ENCODE measurements at regions not wholly inside any gene's neighbourhood (a gene's known extent, or its start where the extent isn't known, plus 50 kb on each side); places are given as distances from the start of the nearest gene placed in this dataset.

- Histone ChIP-seq H2AFZ (ENCODE audit: control insufficient read depth, low read length) (no peak overlapping the region), H3K4me2 (ENCODE audit: control insufficient read depth, extremely low read depth, insufficient read depth, low read depth, low read length) (no peak overlapping the region), H3K9me3 (ENCODE audit: control insufficient read depth, low read depth, low read length) (no peaks in the 10 kb centered on the region), H3K27me3 (ENCODE audit: control insufficient read depth, extremely low read depth, insufficient read depth, low read length) (no peaks in the 10 kb centered on the region), H3K27ac (ENCODE audit: control insufficient read depth, insufficient read depth, low read length) (no peak overlapping the region), H3K9me1 (ENCODE audit: control insufficient read depth, extremely low read depth, insufficient read depth, low read length) (no peaks in the 10 kb centered on the region), H3K4me1 (ENCODE audit: control insufficient read depth, extremely low read depth, insufficient read depth, low read length) (no peaks in the 10 kb centered on the region), H3K4me3 (ENCODE audit: control insufficient read depth in 2 of 3, extremely low read depth in 1 of 3, insufficient read depth in 2 of 3, low read depth in 1 of 3, low read length in 3 of 3) (no peak overlapping the region), H3K79me2 (ENCODE audit: control insufficient read depth, insufficient read depth, low read length) (no peaks in the 10 kb centered on the region), H3K36me3 (ENCODE audit: control insufficient read depth in 2 of 2, extremely low read depth in 1 of 2, insufficient read depth in 2 of 2, low read length in 2 of 2) (no peaks in the 10 kb centered on the region), H3K9ac (ENCODE audit: control insufficient read depth, extremely low read depth, insufficient read depth, low read length) (no peak overlapping the region), H4K20me1 (ENCODE audit: control insufficient read depth, extremely low read depth, insufficient read depth, low read length) (no peaks in the 10 kb centered on the region)
- TF ChIP-seq CTCF (optimal IDR thresholded peaks at IDR 0.05 in 1 of 3, IDR thresholded peaks at IDR 0.05 in 1 of 3, conservative IDR thresholded peaks at IDR 0.05 in 1 of 3; ENCODE audit: extremely low read depth in 1 of 3, insufficient read depth in 2 of 3, low read length in 3 of 3), result no peak
- TF ChIP-seq EZH2 (IDR thresholded peaks at IDR 0.05; ENCODE audit: low read length), result no peak
- no peak for FAIRE-seq
- DNase-seq (ENCODE audit: low read depth, low spot score), result no peak
- dilution Hi-C loops (cut with MboI; ENCODE audit: extremely low pct_ligation_motif_present, low sequenced_read_pairs), result no loop called here
Measured at GRCh38 chr12:83378186-83378727, 691.6 kb downstream of the TMTC2 start.

GRCh38 chr12:83365317-83365716 is 678.6 kb downstream of the TMTC2 start:
- FAIRE-seq (no peak), DNase-seq (ENCODE audit: low read depth, low spot score) (no peak)
- H3K4me3 ChIP-seq (ENCODE audit: control insufficient read depth in 2 of 3, extremely low read depth in 1 of 3, insufficient read depth in 2 of 3, low read depth in 1 of 3, low read length in 3 of 3), result no peak overlapping the region
- H3K27me3 ChIP-seq (ENCODE audit: control insufficient read depth, extremely low read depth, insufficient read depth, low read length), result no peaks in the 10 kb centered on the region
- no peak overlapping the region for H3K27ac ChIP-seq (ENCODE audit: control insufficient read depth, insufficient read depth, low read length)
- H4K20me1 ChIP-seq (ENCODE audit: control insufficient read depth, extremely low read depth, insufficient read depth, low read length), result no peaks in the 10 kb centered on the region
- H3K79me2 ChIP-seq (ENCODE audit: control insufficient read depth, insufficient read depth, low read length), result no peaks in the 10 kb centered on the region
- no peaks in the 10 kb centered on the region for H3K9me3 ChIP-seq (ENCODE audit: control insufficient read depth, low read depth, low read length)
- dilution Hi-C loops (cut with MboI; ENCODE audit: extremely low pct_ligation_motif_present, low sequenced_read_pairs), result no loop called here
- H3K36me3 ChIP-seq (ENCODE audit: control insufficient read depth in 2 of 2, extremely low read depth in 1 of 2, insufficient read depth in 2 of 2, low read length in 2 of 2), result no peaks in the 10 kb centered on the region
- no peak overlapping the region for H3K4me2 ChIP-seq (ENCODE audit: control insufficient read depth, extremely low read depth, insufficient read depth, low read depth, low read length)
- no peaks in the 10 kb centered on the region for H3K9me1 ChIP-seq (ENCODE audit: control insufficient read depth, extremely low read depth, insufficient read depth, low read length)
- no peaks in the 10 kb centered on the region for H3K4me1 ChIP-seq (ENCODE audit: control insufficient read depth, extremely low read depth, insufficient read depth, low read length)
- H3K9ac ChIP-seq (ENCODE audit: control insufficient read depth, extremely low read depth, insufficient read depth, low read length), result no peak overlapping the region
- H2AFZ ChIP-seq (ENCODE audit: control insufficient read depth, low read length), result no peak overlapping the region
- TF ChIP-seq CTCF (optimal IDR thresholded peaks at IDR 0.05 in 1 of 3, IDR thresholded peaks at IDR 0.05 in 1 of 3, conservative IDR thresholded peaks at IDR 0.05 in 1 of 3; ENCODE audit: extremely low read depth in 1 of 3, insufficient read depth in 2 of 3, low read length in 3 of 3), result no peak
- no peak for TF ChIP-seq EZH2 (IDR thresholded peaks at IDR 0.05; ENCODE audit: low read length)

Data from keratinocyte (primary cell).